MM.1S (cell line): ENCODE measurements at regions not wholly inside any gene's neighbourhood (a gene's known extent, or its start where the extent isn't known, plus 50 kb on each side); places are given as distances from the start of the nearest gene placed in this dataset.

Source experiments
- CTCF ChIP-seq: fragments of 300-600 bp; sonication (generic); IDR thresholded peaks from 2 replicates; pipeline ENCODE4 v1.5.1; 2016; ENCODE audit warnings: antibody characterized with exemption, low read length, mixed read lengths
- EZH2 ChIP-seq: fragments of 300-600 bp; sonication (generic); optimal IDR thresholded peaks from 2 replicates; pipeline ENCODE3; 2017; ENCODE audit warnings: low read depth, mild to moderate bottlenecking, antibody characterized with exemption, low read length, mixed read lengths
- EZH2phosphoT487 ChIP-seq: fragments of 300-600 bp; sonication (generic); IDR thresholded peaks from 2 replicates; pipeline ENCODE4 v1.6.1; 2018; ENCODE audit warnings: antibody characterized with exemption, low read length

GRCh38 chr15:100760357-100760903 is 119.2 kb upstream of the ALDH1A3 start:
- no peak for TF ChIP-seq CTCF
- no peak for TF ChIP-seq EZH2
- no peak for TF ChIP-seq EZH2phosphoT487
